ENCODE measurements at regions not wholly inside any gene's neighbourhood (a gene's known extent, or its start where the extent isn't known, plus 50 kb on each side); places are given as distances from the start of the nearest gene placed in this dataset.
A peak's percentile ranks its signal among the peaks of the same experiment; 100 is the strongest.

- H3K4me3 ChIP-seq: no peak overlapping the region
- peaks cover 0 to 28% (median 0%) of the 10 kb centered on the region in 4 donors for H3K4me1 ChIP-seq
- no peak overlapping the region for H3K27ac ChIP-seq
- no peaks in the 10 kb centered on the region for H3K27me3 ChIP-seq
- TF ChIP-seq EP300 (IDR thresholded peaks at IDR 0.05) (no peak), POLR2A (IDR thresholded peaks at IDR 0.05) (no peak)
- TF ChIP-seq, protein P1, sequence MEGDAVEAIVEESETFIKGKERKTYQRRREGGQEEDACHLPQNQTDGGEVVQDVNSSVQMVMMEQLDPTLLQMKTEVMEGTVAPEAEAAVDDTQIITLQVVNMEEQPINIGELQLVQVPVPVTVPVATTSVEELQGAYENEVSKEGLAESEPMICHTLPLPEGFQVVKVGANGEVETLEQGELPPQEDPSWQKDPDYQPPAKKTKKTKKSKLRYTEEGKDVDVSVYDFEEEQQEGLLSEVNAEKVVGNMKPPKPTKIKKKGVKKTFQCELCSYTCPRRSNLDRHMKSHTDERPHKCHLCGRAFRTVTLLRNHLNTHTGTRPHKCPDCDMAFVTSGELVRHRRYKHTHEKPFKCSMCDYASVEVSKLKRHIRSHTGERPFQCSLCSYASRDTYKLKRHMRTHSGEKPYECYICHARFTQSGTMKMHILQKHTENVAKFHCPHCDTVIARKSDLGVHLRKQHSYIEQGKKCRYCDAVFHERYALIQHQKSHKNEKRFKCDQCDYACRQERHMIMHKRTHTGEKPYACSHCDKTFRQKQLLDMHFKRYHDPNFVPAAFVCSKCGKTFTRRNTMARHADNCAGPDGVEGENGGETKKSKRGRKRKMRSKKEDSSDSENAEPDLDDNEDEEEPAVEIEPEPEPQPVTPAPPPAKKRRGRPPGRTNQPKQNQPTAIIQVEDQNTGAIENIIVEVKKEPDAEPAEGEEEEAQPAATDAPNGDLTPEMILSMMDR (IDR thresholded peaks at IDR 0.05): no peak
- 94 to 96% methylated on average over 12 of the region's 12 CpGs for WGBS, 2 donors
- H3K36me3 ChIP-seq: no peaks in the 10 kb centered on the region
- no peak for DNase-seq (ENCODE audit: low spot score in 2 of 2)
- peaks cover 0 to 4% (median 0%) of the 10 kb centered on the region in 4 donors for H3K9me3 ChIP-seq
These were observed 166.4 kb downstream of the KATNAL1 start for GRCh38 chr13:30140973-30141372.

DNA sequence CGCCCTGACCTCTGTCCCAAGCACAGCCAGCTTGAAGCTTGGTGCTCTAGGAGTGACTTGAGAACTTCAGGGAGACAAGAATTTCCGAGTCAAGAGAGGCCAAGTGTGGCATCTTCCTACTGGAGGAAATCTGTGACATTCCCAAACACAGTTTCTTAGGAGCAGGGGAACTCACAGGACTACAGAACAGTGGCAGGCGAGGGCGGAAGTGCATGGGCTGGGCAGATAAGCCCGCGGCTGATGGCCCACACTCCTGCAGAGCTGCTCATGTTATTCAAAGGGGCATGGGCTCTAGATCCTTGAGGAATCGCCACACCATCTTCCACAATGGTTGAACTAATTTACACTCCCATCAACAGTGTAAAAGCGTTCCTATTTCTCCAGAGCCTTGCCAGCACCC, 168.8 kb downstream of the KATNAL1 start:
- no peak for DNase-seq (ENCODE audit: low spot score in 2 of 2)
- Histone ChIP-seq H3K4me3 (no peak overlapping the region), H3K9me3 (no peaks in the 10 kb centered on the region), H3K27ac (peak overlapping the region in 2 of 4 donors; percentile 5 to 60), H3K27me3 (no peaks in the 10 kb centered on the region), H3K4me1 (peaks cover 0 to 41% (median 3%) of the 10 kb centered on the region in 4 donors), H3K36me3 (no peaks in the 10 kb centered on the region)
- 43 to 50% methylated on average over 8 of the region's 8 CpGs for WGBS, 2 donors
- no peak for TF ChIP-seq POLR2A (IDR thresholded peaks at IDR 0.05)
- TF ChIP-seq, protein P1 (IDR thresholded peaks at IDR 0.05): no peak
- TF ChIP-seq EP300 (IDR thresholded peaks at IDR 0.05): no peak

DNA sequence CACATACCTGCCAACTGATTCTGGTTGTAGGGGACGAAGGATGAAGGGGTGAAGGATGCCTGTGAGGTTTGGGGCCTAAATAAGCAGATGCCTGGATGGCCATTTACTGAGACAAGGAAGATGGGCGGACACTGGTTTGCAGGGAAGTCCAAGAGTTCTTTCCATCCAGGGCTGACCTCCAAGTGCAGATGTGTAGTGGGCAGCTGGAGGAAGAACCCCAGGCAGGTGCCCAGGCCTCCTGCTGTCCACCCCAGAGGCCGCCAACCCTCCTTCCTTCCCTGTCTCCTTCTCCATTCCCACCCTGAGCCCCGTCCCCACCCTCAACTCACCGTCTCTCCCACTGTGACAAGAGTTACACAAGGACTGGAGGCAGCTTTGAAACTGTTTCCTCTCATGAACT, 171.5 kb downstream of the KATNAL1 start:
- H3K4me3 ChIP-seq: no peak overlapping the region
- H3K9me3 ChIP-seq: no peaks in the 10 kb centered on the region
- no peak for DNase-seq (ENCODE audit: low spot score in 2 of 2)
- TF ChIP-seq, protein P1 (IDR thresholded peaks at IDR 0.05): no peak
- TF ChIP-seq POLR2A (IDR thresholded peaks at IDR 0.05) (no peak), EP300 (IDR thresholded peaks at IDR 0.05) (no peak)
- peaks cover 0 to 38% (median 4%) of the 10 kb centered on the region in 4 donors for H3K4me1 ChIP-seq
- H3K36me3 ChIP-seq: no peaks in the 10 kb centered on the region
- no peaks in the 10 kb centered on the region for H3K27me3 ChIP-seq
- 95 to 97% methylated on average over 5 of the region's 5 CpGs for WGBS, 2 donors
- H3K27ac ChIP-seq: no peak overlapping the region

DNA sequence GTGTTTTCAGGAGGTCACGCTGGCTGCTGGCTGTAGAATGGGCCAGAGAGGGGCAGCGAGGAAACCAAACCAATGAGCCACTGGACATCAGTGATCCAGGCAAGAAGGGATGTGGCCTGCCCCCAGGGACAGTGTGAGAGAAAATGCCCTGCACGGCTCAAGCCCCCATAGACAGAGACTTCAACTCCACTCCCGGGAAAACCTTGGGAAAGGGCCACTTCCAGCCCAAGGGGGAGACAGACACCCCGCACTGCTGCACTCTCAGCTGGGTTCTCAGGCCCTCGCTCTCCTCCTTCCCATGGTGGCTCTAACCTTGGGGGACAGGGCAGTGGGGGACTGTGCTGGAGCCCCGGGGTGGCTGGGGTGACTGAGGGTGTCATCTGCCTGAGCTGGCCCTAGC, 172.0 kb downstream of the KATNAL1 start:
- no peaks in the 10 kb centered on the region for H3K9me3 ChIP-seq
- peaks cover 0 to 38% (median 4%) of the 10 kb centered on the region in 4 donors for H3K4me1 ChIP-seq
- WGBS, 2 donors: 79 to 89% methylated on average over 7 of the region's 7 CpGs
- no peaks in the 10 kb centered on the region for H3K27me3 ChIP-seq
- no peak for DNase-seq (ENCODE audit: low spot score in 2 of 2)
- no peaks in the 10 kb centered on the region for H3K36me3 ChIP-seq
- TF ChIP-seq, protein P1 (IDR thresholded peaks at IDR 0.05): no peak
- TF ChIP-seq POLR2A (IDR thresholded peaks at IDR 0.05) (no peak), EP300 (IDR thresholded peaks at IDR 0.05) (no peak)
- H3K4me3 ChIP-seq: no peak overlapping the region
- H3K27ac ChIP-seq: no peak overlapping the region

- WGBS, 2 donors: 53 to 72% methylated on average over 2 of the region's 2 CpGs
- peak overlapping the region in 1 of 4 donors; percentile 72 for H3K27ac ChIP-seq
These were observed 172.8 kb downstream of the KATNAL1 start for GRCh38 chr13:30134578-30134977.

More at GRCh38 chr13:30134578-30134977, 172.8 kb downstream of the KATNAL1 start:
- no peaks in the 10 kb centered on the region for H3K27me3 ChIP-seq
- H3K36me3 ChIP-seq: no peaks in the 10 kb centered on the region
- TF ChIP-seq POLR2A (IDR thresholded peaks at IDR 0.05) (no peak), EP300 (IDR thresholded peaks at IDR 0.05) (no peak)
- TF ChIP-seq, protein P1 (IDR thresholded peaks at IDR 0.05): no peak
- H3K9me3 ChIP-seq: no peaks in the 10 kb centered on the region
- H3K4me3 ChIP-seq: no peak overlapping the region
- DNase-seq (ENCODE audit: low spot score in 2 of 2): no peak
- H3K4me1 ChIP-seq: peaks cover 0 to 38% (median 4%) of the 10 kb centered on the region in 4 donors

All from tibial nerve (tissue), 4 donors.